Ureter (tissue), 1 donor: ENCODE measurements at regions not wholly inside any gene's neighbourhood (a gene's known extent, or its start where the extent isn't known, plus 50 kb on each side); places are given as distances from the start of the nearest gene placed in this dataset.
"Not testable (repeated sequence)": the region's sequence is repeated elsewhere in the genome, so short reads cannot be mapped to it uniquely, and the experiment has no call there.

Experiments
- DNase-seq: peaks from one replicate; pipeline ENCODE4 v3.0.0-alpha.2; 2020; ENCODE audit warnings: low spot score
- donor health status: DM: yes; HTN: yes; CAD: no.

DNA sequence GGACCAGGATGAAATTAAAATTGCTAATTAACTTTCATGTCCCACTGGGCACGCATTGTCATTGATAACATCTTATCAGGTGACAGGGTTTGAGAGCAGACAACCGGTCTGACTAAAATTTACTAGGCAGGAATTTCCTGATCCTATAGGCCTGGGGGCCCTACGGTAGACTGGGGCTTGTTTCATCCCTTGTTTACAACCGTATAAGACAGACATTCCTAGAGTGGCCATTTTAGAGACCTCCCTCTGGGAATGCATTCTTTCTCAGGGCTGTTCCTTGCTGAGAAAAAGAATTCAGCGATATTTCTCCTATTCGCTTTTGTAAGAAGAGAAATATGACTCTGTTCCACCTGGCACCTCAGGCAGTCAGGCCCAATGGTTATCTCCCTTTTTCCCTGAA lies 1737.8 kb upstream of the ACO1 start:
- not testable (repeated sequence) for DNase-seq

DNA sequence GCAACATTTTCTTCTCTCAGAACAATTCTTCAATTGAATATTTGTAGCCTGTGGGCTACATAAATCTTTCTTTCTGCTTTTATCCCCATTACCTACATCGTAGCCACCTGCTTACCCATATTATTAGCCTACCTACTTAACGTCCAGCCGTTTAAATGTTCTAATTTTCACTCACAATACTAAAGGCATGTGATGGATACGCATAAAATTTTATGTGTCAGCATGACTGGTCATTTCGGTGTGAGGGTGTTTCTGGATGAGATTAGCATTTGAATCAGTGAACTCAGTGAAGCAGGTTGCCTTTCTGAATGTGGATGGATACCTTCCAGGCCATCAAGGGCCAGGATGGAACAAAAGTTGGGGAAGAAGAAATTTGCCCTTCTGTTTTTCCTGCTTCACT lies 1722.5 kb upstream of the ACO1 start:
- no peak for DNase-seq

DNA sequence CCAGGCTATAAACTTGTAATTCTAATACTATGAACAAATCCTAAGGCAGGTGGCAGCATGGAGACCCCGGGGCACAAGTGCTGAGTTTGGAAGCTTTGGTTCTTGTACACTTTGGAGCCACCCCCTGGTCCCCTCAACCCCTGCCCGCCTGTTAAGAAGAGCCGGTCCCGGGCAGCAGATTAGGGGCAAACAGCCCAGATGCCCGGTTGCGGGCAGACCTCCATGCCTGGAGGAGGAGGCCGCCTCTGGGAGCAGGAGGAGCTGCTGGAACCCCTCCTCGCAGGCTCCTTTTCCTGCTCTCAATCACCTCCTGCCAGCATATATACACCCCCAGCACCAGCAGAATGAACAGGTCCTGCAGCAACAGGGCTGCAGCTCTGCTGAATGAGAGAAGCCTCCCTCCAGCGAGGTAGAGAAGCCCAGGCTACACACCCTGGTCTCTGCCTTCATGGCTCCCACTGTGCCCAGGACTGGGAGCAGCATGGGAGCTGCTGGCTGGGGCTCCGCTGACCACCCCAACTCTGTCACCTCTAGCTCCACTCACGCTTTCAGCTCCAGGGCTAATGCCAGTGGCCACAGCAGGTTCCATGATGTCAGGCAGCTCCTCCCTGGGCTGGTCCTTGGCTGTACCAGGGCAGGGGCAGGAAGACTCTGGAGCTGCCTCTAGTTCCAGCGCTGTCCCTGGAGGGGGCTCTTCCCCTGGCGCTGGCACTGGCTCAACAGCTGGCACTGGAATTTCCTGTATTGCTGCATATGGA lies 1713.5 kb upstream of the ACO1 start:
- DNase-seq = no peak

DNA sequence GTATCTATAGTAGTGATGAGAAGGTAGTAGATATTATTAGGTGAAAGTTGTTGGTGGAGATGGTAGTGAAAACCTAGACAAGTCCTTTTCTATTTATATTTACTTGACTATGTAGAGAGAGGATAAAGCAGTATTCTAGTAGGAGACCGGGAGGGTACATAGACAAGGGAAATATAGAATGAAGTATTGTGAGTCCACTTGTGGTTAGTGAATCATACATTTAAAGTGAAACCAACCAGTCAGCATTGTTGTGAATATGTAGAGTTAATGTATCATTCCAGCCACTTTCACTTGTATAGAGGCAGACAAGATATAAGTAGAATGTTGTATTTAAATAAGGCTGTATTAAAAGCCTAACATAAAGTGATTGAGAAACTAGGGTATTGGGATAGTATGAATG lies 1711.3 kb upstream of the ACO1 start:
- no peak for DNase-seq

DNA sequence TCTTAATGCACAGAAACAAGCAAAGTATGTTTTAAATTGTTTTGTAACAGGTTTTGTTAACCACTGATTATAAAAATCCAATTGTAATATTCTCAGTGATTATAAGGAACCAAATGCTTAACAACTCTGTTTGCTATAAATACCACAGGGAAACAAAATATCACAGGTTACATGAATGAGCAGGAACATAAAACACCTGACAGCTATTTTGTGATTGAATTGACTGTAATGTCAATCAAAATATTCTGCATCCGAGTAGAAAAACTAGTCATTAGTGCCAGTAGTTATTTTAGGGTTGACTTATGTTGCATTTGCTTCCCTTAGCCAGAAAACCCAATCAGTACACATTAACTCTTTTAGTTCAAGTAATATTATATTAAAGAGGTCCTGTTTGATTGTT lies 1707.8 kb upstream of the ACO1 start:
- DNase-seq = no peak

DNA sequence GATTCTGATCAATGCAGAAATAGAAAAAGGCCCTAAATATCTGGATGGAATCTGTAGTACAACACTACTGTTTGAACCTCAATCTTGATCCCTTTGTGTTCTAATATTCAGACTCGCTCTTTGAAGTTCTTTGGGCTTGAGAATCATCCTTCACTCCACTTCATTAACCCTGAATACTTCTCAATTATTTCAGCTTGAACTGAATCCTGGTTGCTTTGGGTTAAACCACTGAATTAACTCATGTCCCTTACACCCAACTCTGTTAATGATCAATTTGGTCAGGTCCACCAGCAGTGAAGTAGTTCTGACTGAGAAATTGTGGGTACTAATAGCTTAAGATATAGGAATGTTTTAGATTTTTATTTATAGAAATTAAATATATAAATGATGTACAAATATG lies 1707.2 kb upstream of the ACO1 start:
- DNase-seq = no peak

DNA sequence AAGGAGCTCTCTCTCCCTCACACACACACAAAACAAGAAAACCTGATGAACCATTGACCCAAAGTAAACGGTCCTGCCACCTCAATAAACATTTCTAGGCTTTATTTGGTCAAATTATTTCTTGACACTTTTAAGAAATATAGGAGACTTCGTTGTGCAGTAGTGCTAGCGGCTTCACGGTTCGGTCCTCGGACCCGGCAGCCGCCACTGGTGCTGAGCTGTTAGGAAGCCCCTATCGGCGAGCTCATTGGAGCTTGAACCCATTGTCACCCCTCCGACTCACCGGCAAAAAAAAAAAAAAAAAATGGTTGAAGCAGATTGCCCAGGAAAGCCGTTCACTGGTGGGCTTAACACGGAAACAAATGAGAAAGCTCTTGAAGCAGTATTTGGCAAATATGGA lies 1695.6 kb upstream of the ACO1 start:
- DNase-seq = no peak

DNA sequence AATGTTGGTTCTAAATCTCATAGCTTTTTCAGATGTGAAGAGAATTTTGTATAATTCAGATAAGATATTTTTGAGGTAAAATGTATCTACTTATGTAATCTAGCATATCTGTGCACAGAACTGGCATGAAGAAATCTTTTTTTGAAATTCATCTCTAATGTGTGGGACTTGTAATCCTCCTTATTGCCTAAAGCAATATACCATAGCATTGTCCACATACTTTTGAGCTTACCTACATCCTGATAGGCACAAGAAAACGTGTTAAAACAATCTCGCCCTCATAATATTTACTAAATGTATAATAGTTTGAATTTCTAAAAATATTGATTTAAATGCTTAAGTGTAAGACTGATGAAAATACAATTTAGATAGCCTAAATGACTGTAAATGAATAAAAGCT lies 1686.5 kb upstream of the ACO1 start:
- DNase-seq = no peak

DNA sequence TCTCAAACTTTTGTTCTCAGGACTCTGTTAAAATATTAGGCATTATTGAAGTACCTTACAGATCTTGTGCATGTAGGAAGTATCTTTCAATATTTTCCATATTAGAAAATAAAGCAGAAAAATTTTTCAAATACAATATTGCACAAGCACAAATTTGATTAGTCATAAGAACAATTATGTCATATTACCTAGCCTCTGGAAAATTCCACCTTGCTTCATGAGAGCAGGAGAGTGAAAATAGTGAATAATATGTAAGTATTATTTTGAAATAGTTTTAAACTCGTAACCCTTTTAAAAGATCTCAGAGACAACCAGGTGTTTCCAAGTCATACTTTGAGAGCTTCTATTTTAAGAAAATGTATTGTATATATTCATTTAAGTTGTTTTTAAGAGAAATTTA lies 1672.9 kb upstream of the ACO1 start:
- no peak for DNase-seq

DNA sequence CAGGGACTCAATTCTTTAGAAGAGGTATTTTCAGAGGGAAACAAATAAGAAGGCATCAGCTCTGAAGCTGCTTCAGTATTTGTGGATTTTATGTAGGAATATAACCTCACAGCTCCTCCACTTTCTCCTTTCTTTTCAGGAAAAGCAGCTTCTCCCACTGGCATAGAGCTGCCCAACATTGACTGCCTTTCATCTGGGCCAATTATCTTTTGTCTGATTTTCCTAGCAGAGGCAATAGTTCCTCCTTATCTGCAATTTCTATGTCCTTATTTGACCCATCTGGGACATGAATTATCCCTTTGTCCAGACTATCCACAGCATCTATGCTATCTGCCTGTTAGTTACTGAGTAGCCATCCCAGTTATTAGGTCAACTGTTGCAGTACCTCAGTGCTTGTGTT lies 1671.2 kb upstream of the ACO1 start:
- no peak for DNase-seq

DNA sequence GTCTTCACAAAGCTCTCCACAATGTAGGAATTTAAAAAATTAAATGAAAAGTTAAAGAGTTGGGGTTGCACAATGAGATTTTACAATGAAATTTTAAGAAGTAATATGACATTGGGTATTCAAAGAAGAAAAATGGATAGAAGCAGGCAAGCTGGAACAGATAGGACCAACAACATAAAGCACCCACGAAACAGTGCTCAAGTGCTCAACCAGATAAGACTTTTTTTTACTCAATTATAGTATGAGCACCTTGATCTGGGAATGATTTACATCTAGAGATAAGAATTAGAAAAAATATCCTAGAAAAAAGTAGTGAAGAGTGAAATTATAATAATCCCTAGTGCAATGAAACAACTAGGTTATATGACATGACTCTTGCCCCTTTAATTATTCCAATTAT lies 1670.1 kb upstream of the ACO1 start:
- DNase-seq = no peak

DNA sequence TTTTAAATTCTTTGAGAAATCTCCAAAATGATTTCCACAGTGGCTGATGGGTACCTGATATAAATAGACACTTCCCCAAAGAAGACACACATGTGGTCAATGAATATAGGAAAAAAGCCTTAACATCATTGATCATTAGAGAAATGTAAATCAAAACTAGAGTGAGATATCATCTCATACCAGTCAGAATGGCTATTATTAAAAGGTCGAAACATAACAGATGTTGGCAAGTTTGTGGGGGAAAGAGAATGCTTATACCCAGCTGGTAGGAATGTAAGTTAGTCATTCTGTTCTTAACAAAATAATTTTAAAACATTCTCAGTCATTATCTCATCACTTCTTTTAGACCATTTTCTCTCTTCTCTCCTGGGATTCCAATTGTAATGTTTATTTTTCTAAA lies 1666.0 kb upstream of the ACO1 start:
- no peak for DNase-seq

DNA sequence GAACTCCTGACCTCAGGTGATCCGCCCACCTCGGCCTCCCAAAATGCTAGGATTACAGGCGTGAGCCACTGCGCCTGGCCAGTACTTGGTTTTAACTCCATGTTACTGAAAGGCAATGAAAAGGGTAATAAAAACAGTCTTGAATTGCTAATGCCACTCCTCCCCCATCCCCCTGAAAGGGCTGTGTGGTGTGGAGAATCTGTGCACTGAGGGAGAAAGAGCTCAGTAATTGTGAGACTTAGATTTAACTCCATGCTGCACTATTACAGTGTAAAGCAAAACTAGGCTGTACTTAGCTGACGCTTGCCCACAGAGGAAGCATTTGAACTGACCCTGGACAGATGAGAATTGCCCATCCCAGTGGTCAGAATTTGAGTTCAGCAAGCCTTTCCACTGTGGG lies 1662.4 kb upstream of the ACO1 start:
- no peak for DNase-seq

DNA sequence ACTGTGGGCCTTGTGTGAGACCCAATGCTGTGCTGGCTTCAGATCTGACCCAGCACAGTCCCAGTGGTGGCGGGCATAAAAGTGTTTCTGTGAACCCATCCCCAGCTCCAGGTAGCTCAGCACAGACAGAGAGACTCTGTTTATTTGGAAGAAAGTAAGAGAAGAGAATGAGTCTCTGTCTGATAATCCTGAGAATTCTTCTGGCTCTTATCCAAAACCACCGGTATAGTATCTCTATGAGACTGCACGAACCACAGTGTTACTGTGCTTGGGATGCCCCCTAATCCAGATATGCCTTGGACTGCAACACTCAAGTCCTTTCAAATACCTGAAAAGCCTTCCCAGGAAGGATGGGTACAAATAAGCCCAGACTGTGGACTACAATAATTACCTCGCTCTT lies 1660.8 kb upstream of the ACO1 start:
- no peak for DNase-seq

DNA sequence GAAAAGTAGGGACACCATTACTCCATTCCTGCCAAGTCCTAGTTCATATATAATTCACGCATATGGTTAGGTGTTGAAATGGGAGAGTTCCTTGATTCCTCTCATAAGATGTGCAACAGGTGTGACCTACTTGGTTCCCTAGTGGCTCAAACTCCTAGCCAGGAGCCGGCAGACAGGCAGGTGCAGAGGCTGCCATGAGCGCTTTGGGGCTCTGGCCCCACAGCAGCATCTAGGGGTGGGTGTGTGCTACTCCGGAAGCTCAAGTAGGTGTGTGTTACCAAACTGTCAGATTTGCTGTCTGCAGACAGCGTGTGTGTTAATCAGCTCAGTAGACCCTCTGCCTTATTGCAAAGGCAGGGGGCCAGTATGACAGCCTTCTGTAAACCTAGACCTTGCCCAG lies 1652.4 kb upstream of the ACO1 start:
- no peak for DNase-seq

DNA sequence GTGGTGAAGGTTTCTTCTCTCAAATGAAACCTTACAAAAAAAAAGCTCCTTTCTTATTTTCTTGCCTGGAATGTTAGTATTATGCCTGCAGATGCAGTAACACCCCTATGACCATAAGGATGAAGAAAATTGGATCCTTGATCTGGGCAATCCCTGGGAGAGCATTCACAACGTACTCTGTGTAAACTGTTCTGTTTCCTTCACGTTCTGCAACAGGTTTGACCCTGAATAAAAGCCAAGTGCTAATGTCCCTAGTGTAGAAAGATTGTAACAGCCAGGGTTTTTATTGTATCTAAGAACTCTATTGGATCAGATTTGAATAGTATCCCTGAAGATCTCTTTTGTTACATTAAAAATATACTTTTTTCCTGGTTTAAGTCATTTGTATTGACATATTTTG lies 1639.6 kb upstream of the ACO1 start:
- no peak for DNase-seq

DNA sequence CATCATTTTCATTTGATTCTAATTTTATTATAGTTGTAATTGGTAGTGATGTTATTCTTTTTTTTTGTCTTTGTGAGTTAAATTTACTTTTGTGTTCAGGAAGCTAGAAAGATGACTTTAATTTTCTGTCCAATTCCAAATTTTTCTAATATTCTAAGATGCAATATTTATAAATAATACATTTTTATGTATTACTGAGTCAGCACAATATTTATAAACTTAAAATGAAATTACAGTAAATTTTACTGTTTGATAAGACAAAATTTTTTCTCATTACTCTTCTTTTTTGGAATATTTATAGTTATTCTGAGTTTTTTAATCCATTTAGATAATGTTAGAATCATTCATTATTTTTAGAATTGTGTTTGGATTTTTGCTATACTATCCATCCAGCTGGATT lies 1637.9 kb upstream of the ACO1 start:
- no peak for DNase-seq

DNA sequence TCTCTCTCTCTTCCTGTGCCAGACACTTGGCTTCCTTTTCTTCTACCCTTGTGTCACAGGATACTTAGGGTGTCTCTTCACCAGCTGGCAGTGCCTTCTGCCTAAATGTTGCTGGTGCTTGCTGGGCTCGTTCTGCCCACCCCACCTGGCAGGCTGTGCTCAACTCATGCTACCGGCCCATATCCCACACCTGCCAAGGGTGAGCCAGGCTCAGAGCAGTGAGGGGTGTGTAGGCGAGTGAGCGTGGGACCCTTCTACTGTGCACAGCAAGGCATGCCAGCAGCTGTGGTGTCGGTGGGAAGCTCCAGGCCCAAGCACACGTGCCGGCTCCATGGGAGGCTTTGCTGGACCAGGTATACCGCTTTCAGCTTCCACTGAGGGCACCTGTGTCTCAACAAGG lies 1626.7 kb upstream of the ACO1 start:
- no peak for DNase-seq

DNA sequence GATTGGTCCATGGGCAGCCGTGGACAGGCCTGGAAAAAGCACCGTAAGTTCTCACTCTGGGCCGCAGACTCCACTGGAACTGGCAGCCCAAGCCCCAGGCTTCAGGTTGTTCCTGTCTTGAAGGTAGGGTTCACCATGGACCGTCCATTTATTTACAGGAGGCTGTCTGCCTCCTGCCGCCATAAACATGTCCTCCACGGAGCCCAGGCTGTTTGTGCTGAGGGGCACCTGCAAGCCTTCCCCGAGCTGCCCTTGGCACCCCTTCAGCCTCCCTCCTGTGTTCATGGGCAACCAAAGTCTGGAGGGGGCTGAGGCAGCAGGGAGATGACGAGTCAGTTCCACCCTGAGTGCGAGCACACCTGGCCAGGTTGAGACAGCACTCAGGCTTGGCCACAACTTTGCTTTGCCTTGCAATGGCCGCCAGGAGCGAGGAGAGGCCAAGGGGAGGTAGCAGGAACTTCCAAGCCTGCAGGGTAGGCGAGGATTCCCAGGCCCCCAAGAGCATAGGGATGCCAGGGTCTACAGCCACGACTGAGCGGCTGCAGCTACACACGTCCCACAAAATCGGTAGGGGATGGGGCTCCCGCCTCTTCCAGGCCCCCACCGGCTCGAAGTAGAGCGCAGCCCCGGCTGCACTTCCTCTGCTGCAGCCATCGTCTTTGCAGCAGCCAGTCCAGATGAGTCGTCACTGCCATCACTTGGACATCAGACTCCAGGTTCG lies 1625.6 kb upstream of the ACO1 start:
- no peak for DNase-seq

DNA sequence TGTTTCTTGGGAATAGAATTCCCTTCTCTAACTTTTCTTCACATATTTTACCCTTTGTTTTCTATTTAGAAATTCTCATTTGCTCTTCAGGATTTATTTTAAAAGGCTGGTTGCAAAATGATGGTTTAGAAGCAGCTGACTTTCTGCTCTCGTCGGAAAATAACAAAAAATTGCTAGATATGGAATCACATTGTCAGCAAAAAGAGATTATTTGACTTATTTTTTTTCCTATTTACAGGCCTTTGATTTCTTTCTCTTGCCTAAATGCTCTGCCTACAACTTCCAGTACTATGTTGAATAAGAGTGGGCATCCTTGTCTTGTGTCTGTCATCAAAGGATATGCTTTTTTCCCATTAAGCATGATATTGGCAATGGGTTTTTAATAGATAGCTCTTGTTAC lies 1619.1 kb upstream of the ACO1 start:
- no peak for DNase-seq

DNA sequence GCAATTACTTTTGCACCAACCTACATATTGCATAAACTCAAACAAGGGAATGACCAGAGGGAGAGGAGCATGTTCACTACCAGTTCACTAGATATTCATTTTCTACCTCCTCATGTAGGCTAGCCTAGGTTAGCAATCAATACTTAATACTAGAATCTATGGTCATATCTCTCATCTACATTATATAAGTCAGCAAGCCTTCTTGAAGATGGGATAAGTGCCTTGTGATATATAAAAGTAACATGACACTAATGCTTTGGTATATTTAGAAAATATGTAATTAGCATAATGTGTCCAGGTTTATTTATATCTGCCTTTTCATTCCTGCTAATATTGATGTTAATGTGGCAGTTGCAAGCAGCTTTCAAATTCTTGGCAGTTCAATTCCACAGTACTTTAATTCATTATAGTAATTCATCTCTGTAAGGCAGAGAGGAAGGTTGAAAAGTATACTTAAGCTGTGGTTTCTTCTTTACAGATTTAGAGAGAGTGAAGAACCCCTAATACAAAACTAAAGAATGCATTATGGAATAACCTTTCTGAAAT lies 1613.2 kb upstream of the ACO1 start:
- DNase-seq = no peak

DNA sequence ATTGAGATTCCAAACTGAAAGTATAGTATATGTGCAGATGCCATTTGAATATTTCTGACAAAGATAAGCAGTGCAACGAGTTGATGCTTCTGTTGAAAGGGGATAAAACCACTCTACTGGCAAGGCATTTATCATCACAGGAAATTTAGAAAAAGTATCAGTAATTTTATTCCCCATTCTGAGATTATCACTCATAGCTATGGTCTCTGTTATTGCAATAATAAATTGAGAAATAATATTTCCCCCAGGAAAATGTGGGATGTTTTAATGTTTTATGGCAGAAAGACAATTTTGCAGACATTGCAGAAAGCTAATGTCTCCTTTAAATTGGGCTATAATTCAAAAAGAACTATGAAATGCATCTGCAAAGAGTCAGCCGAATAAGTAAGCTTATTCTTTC lies 1612.7 kb upstream of the ACO1 start:
- DNase-seq = no peak

DNA sequence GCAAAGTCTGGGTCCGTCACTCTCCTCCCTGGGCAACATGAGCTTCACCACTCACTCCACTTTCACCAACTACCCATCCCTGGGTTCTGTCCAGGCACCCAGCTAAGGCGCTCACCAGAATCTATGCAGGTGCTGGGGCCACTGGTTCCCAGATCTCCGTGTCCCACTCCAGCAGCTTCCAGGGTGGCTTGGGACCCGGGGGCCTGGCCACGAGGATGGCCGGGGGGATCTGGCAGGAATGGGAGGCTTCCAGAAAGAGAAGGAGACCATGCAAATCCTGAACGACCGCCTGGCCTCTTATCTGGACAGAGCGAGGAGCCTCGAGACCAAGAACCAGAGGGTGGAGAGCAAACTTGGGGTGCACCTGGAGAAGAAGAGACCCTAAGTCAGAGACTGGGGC lies 1611.0 kb upstream of the ACO1 start:
- DNase-seq = no peak

DNA sequence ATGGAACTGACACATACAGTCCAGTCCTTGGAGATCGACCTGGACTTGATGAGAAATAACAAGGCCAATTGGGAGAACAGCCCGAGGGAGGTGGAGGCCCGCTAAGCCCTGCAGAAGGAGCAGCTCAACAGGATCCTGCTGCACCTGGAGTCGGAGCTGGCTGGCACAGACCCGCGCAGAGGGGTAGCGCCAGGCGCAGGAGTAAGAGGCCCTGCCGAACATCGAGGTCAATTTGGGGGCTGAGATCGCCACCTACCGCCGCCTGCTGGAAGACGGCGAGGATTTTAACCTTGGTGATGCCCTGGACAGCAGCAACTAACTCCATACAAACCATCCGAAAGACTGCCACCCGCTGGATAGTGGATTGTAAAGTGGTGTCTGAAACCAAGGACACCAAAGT lies 1610.1 kb upstream of the ACO1 start:
- DNase-seq = no peak
